ENCODE measurements at regions not wholly inside any gene's neighbourhood (a gene's known extent, or its start where the extent isn't known, plus 50 kb on each side); places are given as distances from the start of the nearest gene placed in this dataset.

DNA sequence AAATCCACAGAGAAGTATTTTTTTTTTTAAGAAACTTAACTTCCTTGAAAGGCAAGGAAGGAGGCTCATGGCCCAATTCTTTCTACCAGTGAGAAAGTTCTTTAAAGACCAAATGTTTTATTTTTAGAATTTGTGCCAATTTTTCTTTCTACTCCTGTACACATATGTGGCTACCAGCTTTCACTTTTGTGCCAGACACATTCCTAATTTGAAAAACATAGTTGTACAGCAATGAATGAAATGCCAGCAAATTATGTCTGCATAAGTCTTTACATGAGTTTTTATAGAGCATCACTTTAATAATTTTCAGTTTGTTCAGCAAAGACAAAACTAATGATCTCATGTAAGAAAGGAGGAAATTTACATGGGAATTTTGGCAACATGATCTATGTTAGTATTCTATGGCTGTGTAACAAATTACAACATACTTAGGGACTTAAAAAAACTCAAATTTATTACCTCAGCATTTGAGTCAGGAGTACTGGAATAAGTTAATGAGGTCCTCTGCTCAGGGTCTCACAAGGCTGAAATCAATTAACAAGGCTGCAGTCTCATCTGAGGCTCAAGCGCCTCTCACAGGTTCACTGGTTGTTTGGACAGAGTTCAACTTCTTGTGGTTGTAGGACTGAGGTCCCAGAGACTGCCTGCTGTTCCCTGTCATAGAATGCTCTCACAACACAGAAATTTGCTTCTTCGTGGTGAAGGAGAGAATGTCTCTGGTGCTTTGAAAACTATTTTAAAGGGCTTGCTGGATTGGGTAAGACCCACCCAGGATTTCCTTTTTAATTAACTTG is 678.2 kb upstream of the FAM241A start:
- no peak overlapping the region for H3K27ac ChIP-seq (ENCODE audit: low read length)
- H3K4me3 ChIP-seq (ENCODE audit: low read length), result no peak overlapping the region
- no peaks in the 10 kb centered on the region for H3K4me1 ChIP-seq (ENCODE audit: control insufficient read depth, low read depth, low read length)
- H3K9ac ChIP-seq (ENCODE audit: low read length), result no peak overlapping the region
- H3K9me3 ChIP-seq (ENCODE audit: control insufficient read depth, low read depth, low read length), result no peaks in the 10 kb centered on the region
- no peaks in the 10 kb centered on the region for H3K36me3 ChIP-seq (ENCODE audit: control insufficient read depth, low read depth, low read length)
- H3K27me3 ChIP-seq (ENCODE audit: control insufficient read depth, insufficient read depth, low read length), result no peaks in the 10 kb centered on the region

DNA sequence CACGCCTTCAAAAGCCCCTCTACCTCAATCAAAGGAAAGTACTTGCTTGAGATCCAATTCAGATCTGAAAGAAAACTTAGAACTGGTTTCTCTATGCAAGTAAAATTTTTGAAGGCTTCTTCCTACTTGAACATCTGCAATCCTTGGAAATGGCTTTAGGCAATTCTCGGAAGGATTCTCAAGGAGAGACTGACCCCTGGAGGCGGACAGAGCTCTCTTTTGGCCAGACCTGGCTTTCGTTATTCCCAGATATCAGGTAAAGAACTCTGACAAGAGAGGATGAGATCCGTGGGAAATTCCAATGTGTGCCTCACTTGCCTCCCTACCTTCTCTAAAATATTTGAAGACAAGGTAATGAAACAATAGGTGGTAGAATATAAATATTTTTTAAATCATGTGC is 670.3 kb upstream of the FAM241A start:
- H3K9ac ChIP-seq (ENCODE audit: low read length), result no peak overlapping the region
- H3K27me3 ChIP-seq (ENCODE audit: control insufficient read depth, insufficient read depth, low read length), result no peaks in the 10 kb centered on the region
- H3K36me3 ChIP-seq (ENCODE audit: control insufficient read depth, low read depth, low read length), result no peaks in the 10 kb centered on the region
- H3K27ac ChIP-seq (ENCODE audit: low read length), result no peak overlapping the region
- no peak overlapping the region for H3K4me3 ChIP-seq (ENCODE audit: low read length)
- no peaks in the 10 kb centered on the region for H3K9me3 ChIP-seq (ENCODE audit: control insufficient read depth, low read depth, low read length)
- no peaks in the 10 kb centered on the region for H3K4me1 ChIP-seq (ENCODE audit: control insufficient read depth, low read depth, low read length)

DNA sequence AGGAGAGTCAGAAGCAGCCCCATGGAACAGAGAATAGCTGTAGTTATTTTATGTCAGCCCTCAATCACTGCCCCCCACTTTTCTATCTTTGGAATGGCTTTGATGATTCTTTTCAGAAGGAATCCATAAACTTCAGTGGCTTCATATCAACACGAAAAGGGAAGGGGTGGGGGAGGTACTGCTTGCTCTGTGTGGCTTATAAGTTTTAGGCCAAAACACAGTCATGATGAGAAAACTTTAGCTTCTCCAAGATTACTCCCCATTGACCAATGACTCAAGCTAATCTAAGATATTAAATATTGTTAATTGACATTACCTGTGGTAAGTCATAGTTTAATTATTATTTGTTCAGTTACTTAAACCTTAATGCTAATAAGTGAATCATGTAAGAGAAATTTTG is 669.6 kb upstream of the FAM241A start:
- no peak overlapping the region for H3K9ac ChIP-seq (ENCODE audit: low read length)
- no peak overlapping the region for H3K27ac ChIP-seq (ENCODE audit: low read length)
- no peak overlapping the region for H3K4me3 ChIP-seq (ENCODE audit: low read length)

GRCh38 chr4:111480510-111480909 is 664.7 kb upstream of the FAM241A start:
- Histone ChIP-seq H3K27me3 (ENCODE audit: control insufficient read depth, insufficient read depth, low read length) (no peaks in the 10 kb centered on the region), H3K27ac (ENCODE audit: low read length) (no peak overlapping the region), H3K9ac (ENCODE audit: low read length) (no peak overlapping the region), H3K4me1 (ENCODE audit: control insufficient read depth, low read depth, low read length) (no peaks in the 10 kb centered on the region), H3K9me3 (ENCODE audit: control insufficient read depth, low read depth, low read length) (no peaks in the 10 kb centered on the region), H3K4me3 (ENCODE audit: low read length) (no peak overlapping the region), H3K36me3 (ENCODE audit: control insufficient read depth, low read depth, low read length) (no peaks in the 10 kb centered on the region)

More for the DNA sequence above, 669.6 kb upstream of the FAM241A start:
- Histone ChIP-seq H3K36me3 (ENCODE audit: control insufficient read depth, low read depth, low read length) (no peaks in the 10 kb centered on the region), H3K27me3 (ENCODE audit: control insufficient read depth, insufficient read depth, low read length) (no peaks in the 10 kb centered on the region), H3K9me3 (ENCODE audit: control insufficient read depth, low read depth, low read length) (no peaks in the 10 kb centered on the region), H3K4me1 (ENCODE audit: control insufficient read depth, low read depth, low read length) (no peaks in the 10 kb centered on the region)

DNA sequence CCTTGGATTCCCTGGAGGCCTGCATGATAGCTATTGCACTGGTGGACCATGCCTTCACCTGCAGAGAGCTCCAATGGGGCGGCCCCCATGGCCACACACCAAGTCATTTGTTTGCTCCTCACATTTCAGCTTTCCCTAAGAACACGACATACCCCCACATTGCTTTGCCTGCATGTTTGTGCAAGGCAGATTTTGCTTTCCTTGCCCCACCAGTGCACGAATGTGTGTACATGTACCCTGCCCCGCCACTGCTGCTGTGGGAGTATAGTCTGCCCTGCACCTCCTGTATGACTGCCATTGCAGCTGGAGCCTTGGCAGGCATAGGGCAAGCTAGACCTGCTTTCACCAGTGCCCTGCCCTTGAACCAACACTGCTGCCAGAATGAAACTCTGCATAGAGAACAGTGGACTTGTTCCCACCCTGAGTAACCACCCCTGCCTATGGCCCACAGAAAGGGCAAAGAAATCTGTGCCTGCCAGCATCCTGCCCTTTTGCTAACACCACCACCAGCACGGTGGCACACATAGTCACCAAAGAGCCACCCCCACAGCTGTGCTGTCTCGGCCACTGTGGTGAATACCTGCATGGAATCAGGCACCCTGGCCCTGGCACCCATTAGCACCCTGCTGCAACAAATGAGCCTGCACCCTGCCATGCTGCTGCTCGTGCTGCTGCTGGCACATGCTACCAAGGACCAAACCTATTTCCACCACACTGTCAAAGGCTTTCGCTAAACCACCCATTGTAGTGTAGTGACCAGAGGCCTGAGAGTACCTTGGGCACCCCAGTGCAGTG is 661.7 kb upstream of the FAM241A start:
- H3K4me1 ChIP-seq (ENCODE audit: control insufficient read depth, low read depth, low read length), result no peaks in the 10 kb centered on the region
- H3K9ac ChIP-seq (ENCODE audit: low read length), result no peak overlapping the region

DNA sequence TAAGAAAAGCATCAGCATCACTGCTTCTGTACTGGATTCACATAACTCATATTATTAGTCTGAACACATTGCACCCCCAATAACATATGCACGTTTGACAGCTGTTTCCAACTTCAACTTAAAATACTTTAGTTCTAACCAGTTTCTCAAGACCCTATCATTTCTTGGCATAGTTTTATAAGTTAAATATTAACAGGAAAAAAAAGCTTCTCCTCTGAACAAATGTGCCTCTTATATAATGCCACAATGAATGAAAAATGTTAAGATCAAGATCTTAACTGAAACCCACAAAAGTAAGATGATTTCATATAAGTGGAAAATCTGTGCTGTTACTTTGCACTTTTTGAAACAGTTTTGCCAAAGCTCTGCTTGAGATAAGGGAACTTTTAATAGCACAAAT is 652.8 kb upstream of the FAM241A start:
- Histone ChIP-seq H3K27me3 (ENCODE audit: control insufficient read depth, insufficient read depth, low read length) (no peaks in the 10 kb centered on the region), H3K36me3 (ENCODE audit: control insufficient read depth, low read depth, low read length) (no peaks in the 10 kb centered on the region), H3K27ac (ENCODE audit: low read length) (no peak overlapping the region), H3K4me1 (ENCODE audit: control insufficient read depth, low read depth, low read length) (no peaks in the 10 kb centered on the region), H3K9me3 (ENCODE audit: control insufficient read depth, low read depth, low read length) (no peaks in the 10 kb centered on the region), H3K9ac (ENCODE audit: low read length) (no peak overlapping the region), H3K4me3 (ENCODE audit: low read length) (no peak overlapping the region)

More for the DNA sequence above, 661.7 kb upstream of the FAM241A start:
- no peaks in the 10 kb centered on the region for H3K27me3 ChIP-seq (ENCODE audit: control insufficient read depth, insufficient read depth, low read length)
- H3K36me3 ChIP-seq (ENCODE audit: control insufficient read depth, low read depth, low read length), result no peaks in the 10 kb centered on the region
- H3K4me3 ChIP-seq (ENCODE audit: low read length), result no peak overlapping the region
- no peak overlapping the region for H3K27ac ChIP-seq (ENCODE audit: low read length)
- no peaks in the 10 kb centered on the region for H3K9me3 ChIP-seq (ENCODE audit: control insufficient read depth, low read depth, low read length)

- Histone ChIP-seq H3K27me3 (ENCODE audit: control insufficient read depth, insufficient read depth, low read length) (no peaks in the 10 kb centered on the region), H3K27ac (ENCODE audit: low read length) (no peak overlapping the region), H3K9me3 (ENCODE audit: control insufficient read depth, low read depth, low read length) (no peaks in the 10 kb centered on the region), H3K4me1 (ENCODE audit: control insufficient read depth, low read depth, low read length) (no peaks in the 10 kb centered on the region), H3K4me3 (ENCODE audit: low read length) (no peak overlapping the region), H3K36me3 (ENCODE audit: control insufficient read depth, low read depth, low read length) (no peaks in the 10 kb centered on the region), H3K9ac (ENCODE audit: low read length) (no peak overlapping the region)
Measured at GRCh38 chr4:111494471-111494870, 650.8 kb upstream of the FAM241A start.

DNA sequence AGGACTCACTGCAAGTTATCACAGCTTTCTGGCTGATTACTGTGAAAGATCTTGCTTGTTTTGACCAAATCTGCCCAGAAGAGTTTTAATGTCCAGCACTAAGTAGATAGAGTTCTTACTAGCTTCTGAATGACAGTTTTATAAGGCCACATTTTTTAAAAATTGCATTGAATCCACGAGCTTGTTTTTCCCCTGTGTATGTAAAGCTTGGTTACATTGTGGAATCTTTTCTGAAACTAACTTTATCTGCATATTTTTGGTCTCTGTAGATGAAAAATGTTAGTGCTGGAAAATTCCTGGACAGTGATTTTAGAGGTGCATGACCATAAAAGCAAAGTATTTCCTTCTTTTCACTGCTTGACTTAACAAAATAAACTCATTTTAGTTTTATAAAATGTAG is 650.3 kb upstream of the FAM241A start:
- no peaks in the 10 kb centered on the region for H3K9me3 ChIP-seq (ENCODE audit: control insufficient read depth, low read depth, low read length)
- H3K27ac ChIP-seq (ENCODE audit: low read length), result no peak overlapping the region
- H3K36me3 ChIP-seq (ENCODE audit: control insufficient read depth, low read depth, low read length), result no peaks in the 10 kb centered on the region
- H3K4me3 ChIP-seq (ENCODE audit: low read length), result no peak overlapping the region
- H3K4me1 ChIP-seq (ENCODE audit: control insufficient read depth, low read depth, low read length), result no peaks in the 10 kb centered on the region
- H3K9ac ChIP-seq (ENCODE audit: low read length), result no peak overlapping the region
- H3K27me3 ChIP-seq (ENCODE audit: control insufficient read depth, insufficient read depth, low read length), result no peaks in the 10 kb centered on the region

DNA sequence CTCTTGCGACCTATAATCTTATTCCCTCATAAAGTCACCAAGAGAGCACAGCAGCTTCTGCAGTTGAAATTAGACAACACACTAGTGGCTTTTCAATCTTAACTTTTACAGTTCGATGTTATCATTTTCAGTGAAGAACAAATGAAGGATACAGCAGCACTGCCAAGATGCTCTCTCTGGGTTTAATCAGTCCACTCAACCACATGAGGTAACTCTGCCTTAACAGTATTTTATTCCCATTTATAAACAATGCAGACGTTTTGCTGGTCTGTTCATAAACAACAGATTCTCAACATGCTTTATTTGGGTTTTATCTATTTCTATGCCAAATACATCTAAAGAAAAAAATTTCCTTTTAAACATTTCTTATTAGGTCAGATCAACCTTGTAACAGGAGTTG is 646.0 kb upstream of the FAM241A start:
- Histone ChIP-seq H3K36me3 (ENCODE audit: control insufficient read depth, low read depth, low read length) (no peaks in the 10 kb centered on the region), H3K9me3 (ENCODE audit: control insufficient read depth, low read depth, low read length) (no peaks in the 10 kb centered on the region), H3K9ac (ENCODE audit: low read length) (no peak overlapping the region), H3K4me1 (ENCODE audit: control insufficient read depth, low read depth, low read length) (no peaks in the 10 kb centered on the region), H3K27ac (ENCODE audit: low read length) (no peak overlapping the region), H3K27me3 (ENCODE audit: control insufficient read depth, insufficient read depth, low read length) (no peaks in the 10 kb centered on the region), H3K4me3 (ENCODE audit: low read length) (no peak overlapping the region)

- Histone ChIP-seq H3K27me3 (ENCODE audit: control insufficient read depth, insufficient read depth, low read length) (no peaks in the 10 kb centered on the region), H3K9ac (ENCODE audit: low read length) (no peak overlapping the region), H3K4me3 (ENCODE audit: low read length) (no peak overlapping the region), H3K9me3 (ENCODE audit: control insufficient read depth, low read depth, low read length) (no peaks in the 10 kb centered on the region), H3K36me3 (ENCODE audit: control insufficient read depth, low read depth, low read length) (no peaks in the 10 kb centered on the region), H3K4me1 (ENCODE audit: control insufficient read depth, low read depth, low read length) (no peaks in the 10 kb centered on the region), H3K27ac (ENCODE audit: low read length) (no peak overlapping the region)
Measured at GRCh38 chr4:111499706-111500105, 645.5 kb upstream of the FAM241A start.

- no peaks in the 10 kb centered on the region for H3K27me3 ChIP-seq (ENCODE audit: control insufficient read depth, insufficient read depth, low read length)
- no peaks in the 10 kb centered on the region for H3K36me3 ChIP-seq (ENCODE audit: control insufficient read depth, low read depth, low read length)
- no peak overlapping the region for H3K4me3 ChIP-seq (ENCODE audit: low read length)
- no peak overlapping the region for H3K9ac ChIP-seq (ENCODE audit: low read length)
- H3K27ac ChIP-seq (ENCODE audit: low read length), result no peak overlapping the region
- no peaks in the 10 kb centered on the region for H3K9me3 ChIP-seq (ENCODE audit: control insufficient read depth, low read depth, low read length)
- H3K4me1 ChIP-seq (ENCODE audit: control insufficient read depth, low read depth, low read length), result no peaks in the 10 kb centered on the region
Measured at GRCh38 chr4:111500858-111501257, 644.4 kb upstream of the FAM241A start.

- H3K9ac ChIP-seq (ENCODE audit: low read length), result no peak overlapping the region
- no peaks in the 10 kb centered on the region for H3K9me3 ChIP-seq (ENCODE audit: control insufficient read depth, low read depth, low read length)
- H3K27me3 ChIP-seq (ENCODE audit: control insufficient read depth, insufficient read depth, low read length), result no peaks in the 10 kb centered on the region
- H3K4me1 ChIP-seq (ENCODE audit: control insufficient read depth, low read depth, low read length), result no peaks in the 10 kb centered on the region
- no peaks in the 10 kb centered on the region for H3K36me3 ChIP-seq (ENCODE audit: control insufficient read depth, low read depth, low read length)
- H3K27ac ChIP-seq (ENCODE audit: low read length), result no peak overlapping the region
- no peak overlapping the region for H3K4me3 ChIP-seq (ENCODE audit: low read length)
Measured at GRCh38 chr4:111501946-111502345, 643.3 kb upstream of the FAM241A start.
